A204.1 (cell line): ENCODE measurements at regions not wholly inside any gene's neighbourhood (a gene's known extent, or its start where the extent isn't known, plus 50 kb on each side); places are given as distances from the start of the nearest gene placed in this dataset.
A peak's percentile ranks its signal among the peaks of the same experiment; 100 is the strongest.
"Not testable (repeated sequence)": the region's sequence is repeated elsewhere in the genome, so short reads cannot be mapped to it uniquely, and the experiment has no call there.

Source experiments
- FAIRE-seq: peaks from 2 replicates; lab custom pipeline; 2012; peaks lifted over from hg19 to GRCh38; lab: Jason Lieb, UNC

- FAIRE-seq = not testable (repeated sequence)
Measured at GRCh38 chr3:80314541-80314940, 546.7 kb upstream of the ROBO1 start.

- FAIRE-seq = no peak
Measured at GRCh38 chr3:80308637-80309036, 540.8 kb upstream of the ROBO1 start.

- no peak for FAIRE-seq
Measured at GRCh38 chr3:80307844-80308243, 540.0 kb upstream of the ROBO1 start.

- FAIRE-seq = no peak
Measured at GRCh38 chr3:80297720-80298119, 529.9 kb upstream of the ROBO1 start.

GRCh38 chr3:80285388-80285787 is 517.6 kb upstream of the ROBO1 start:
- no peak for FAIRE-seq

- peak; percentile 48 for FAIRE-seq
Measured at GRCh38 chr3:80283783-80284182, 516.0 kb upstream of the ROBO1 start.

GRCh38 chr3:80278056-80278455 is 510.3 kb upstream of the ROBO1 start:
- no peak for FAIRE-seq

GRCh38 chr3:80275120-80275519 is 507.3 kb upstream of the ROBO1 start:
- FAIRE-seq = no peak

GRCh38 chr3:80263260-80263659 is 495.5 kb upstream of the ROBO1 start:
- no peak for FAIRE-seq

GRCh38 chr3:80261082-80261481 is 493.3 kb upstream of the ROBO1 start:
- no peak for FAIRE-seq

- no peak for FAIRE-seq
Measured at GRCh38 chr3:80259736-80260135, 491.9 kb upstream of the ROBO1 start.

- no peak for FAIRE-seq
Measured at GRCh38 chr3:80252113-80252512, 484.3 kb upstream of the ROBO1 start.

GRCh38 chr3:80247766-80248165 is 480.0 kb upstream of the ROBO1 start:
- FAIRE-seq = no peak

GRCh38 chr3:80244390-80244789 is 476.6 kb upstream of the ROBO1 start:
- FAIRE-seq = no peak

- no peak for FAIRE-seq
Measured at GRCh38 chr3:80241791-80242190, 474.0 kb upstream of the ROBO1 start.

- no peak for FAIRE-seq
Measured at GRCh38 chr3:80239301-80239700, 471.5 kb upstream of the ROBO1 start.

GRCh38 chr3:80238606-80239005 is 470.8 kb upstream of the ROBO1 start:
- FAIRE-seq = no peak

GRCh38 chr3:80238152-80238551 is 470.4 kb upstream of the ROBO1 start:
- FAIRE-seq = no peak

- no peak for FAIRE-seq
Measured at GRCh38 chr3:80234706-80235105, 466.9 kb upstream of the ROBO1 start.

- FAIRE-seq = no peak
Measured at GRCh38 chr3:80233576-80233975, 465.8 kb upstream of the ROBO1 start.

- no peak for FAIRE-seq
Measured at GRCh38 chr3:80232760-80233159, 465.0 kb upstream of the ROBO1 start.

- FAIRE-seq = no peak
Measured at GRCh38 chr3:80230962-80231361, 463.2 kb upstream of the ROBO1 start.

GRCh38 chr3:80227216-80227615 is 459.4 kb upstream of the ROBO1 start:
- no peak for FAIRE-seq

- FAIRE-seq = no peak
Measured at GRCh38 chr3:80215191-80215590, 447.4 kb upstream of the ROBO1 start.

GRCh38 chr3:80213086-80213485 is 445.3 kb upstream of the ROBO1 start:
- FAIRE-seq = no peak
